HEK293T (cell line): ENCODE measurements at regions not wholly inside any gene's neighbourhood (a gene's known extent, or its start where the extent isn't known, plus 50 kb on each side); places are given as distances from the start of the nearest gene placed in this dataset.

Experiments
- FOXM1 ChIP-seq: fragments of 450-650 bp; IDR thresholded peaks from 2 replicates; pipeline ENCODE4 v1.6.1; 2017; ENCODE audit warnings: mild to moderate bottlenecking, borderline replicate concordance
- LEF1 ChIP-seq: fragments of 450-650 bp; IDR thresholded peaks from 2 replicates; pipeline ENCODE4 v1.6.1; 2017; ENCODE audit warnings: mild to moderate bottlenecking, borderline replicate concordance

GRCh38 chr2:128791985-128792320 is 473.3 kb upstream of the HS6ST1 start:
- TF ChIP-seq LEF1 (no peak), FOXM1 (no peak)
